ENCODE measurements at regions not wholly inside any gene's neighbourhood (a gene's known extent, or its start where the extent isn't known, plus 50 kb on each side); places are given as distances from the start of the nearest gene placed in this dataset.
"Not testable (repeated sequence)": the region's sequence is repeated elsewhere in the genome, so short reads cannot be mapped to it uniquely, and the experiment has no call there.

GRCh38 chr9:761176-761792, 80.2 kb upstream of the DMRT1 start:
- no peak for TF ChIP-seq SPI1 (IDR thresholded peaks at IDR 0.05; ENCODE audit: low read depth, low read length)
- no peak for TF ChIP-seq POLR2AphosphoS5 (IDR thresholded peaks at IDR 0.05; ENCODE audit: low read depth, low read length)
- TF ChIP-seq TAF1 (IDR thresholded peaks at IDR 0.05; ENCODE audit: low read depth, low read length) = no peak
- no peak for TF ChIP-seq POLR2A (IDR thresholded peaks at IDR 0.05; ENCODE audit: low read depth, low read length)
- no peak for TF ChIP-seq PAX5 (IDR thresholded peaks at IDR 0.05; ENCODE audit: insufficient read depth, low read length, severe bottlenecking)
- TF ChIP-seq POU2F2 (IDR thresholded peaks at IDR 0.05; ENCODE audit: low read depth, low read length) = no peak
- FAIRE-seq (no peak), DNase-seq (ENCODE audit: insufficient read length, low spot score) (no peak)

GRCh38 chr9:761793-762560, 79.5 kb upstream of the DMRT1 start:
- FAIRE-seq (no peak), DNase-seq (ENCODE audit: insufficient read length, low spot score) (no peak)
- TF ChIP-seq POLR2A (IDR thresholded peaks at IDR 0.05; ENCODE audit: low read depth, low read length) (no peak), TAF1 (IDR thresholded peaks at IDR 0.05; ENCODE audit: low read depth, low read length) (no peak), SPI1 (IDR thresholded peaks at IDR 0.05; ENCODE audit: low read depth, low read length) (no peak), PAX5 (IDR thresholded peaks at IDR 0.05; ENCODE audit: insufficient read depth, low read length, severe bottlenecking) (no peak), POU2F2 (IDR thresholded peaks at IDR 0.05; ENCODE audit: low read depth, low read length) (no peak), POLR2AphosphoS5 (IDR thresholded peaks at IDR 0.05; ENCODE audit: low read depth, low read length) (no peak)

GRCh38 chr9:763692-764091, 77.8 kb upstream of the DMRT1 start:
- FAIRE-seq = no peak

GRCh38 chr9:764105-764524, 77.4 kb upstream of the DMRT1 start:
- peak; percentile 85 for FAIRE-seq
- peak; percentile 39 for DNase-seq (ENCODE audit: insufficient read length, low spot score)
- TF ChIP-seq PAX5 (IDR thresholded peaks at IDR 0.05; ENCODE audit: insufficient read depth, low read length, severe bottlenecking) (no peak), POU2F2 (IDR thresholded peaks at IDR 0.05; ENCODE audit: low read depth, low read length) (peak; percentile 22; the same call in 1 of the 2 replicates)

More at GRCh38 chr9:763692-764091, 77.8 kb upstream of the DMRT1 start:
- TF ChIP-seq POLR2AphosphoS5 (IDR thresholded peaks at IDR 0.05; ENCODE audit: low read depth, low read length) (no peak), POLR2A (IDR thresholded peaks at IDR 0.05; ENCODE audit: low read depth, low read length) (no peak), POU2F2 (IDR thresholded peaks at IDR 0.05; ENCODE audit: low read depth, low read length) (no peak)
- DNase-seq (ENCODE audit: insufficient read length, low spot score) = no peak

GRCh38 chr9:764986-765385, 76.5 kb upstream of the DMRT1 start:
- FAIRE-seq = no peak
- TF ChIP-seq PAX5 (IDR thresholded peaks at IDR 0.05; ENCODE audit: insufficient read depth, low read length, severe bottlenecking) = no peak
- TF ChIP-seq POLR2AphosphoS5 (IDR thresholded peaks at IDR 0.05; ENCODE audit: low read depth, low read length) = no peak
- no peak for TF ChIP-seq TAF1 (IDR thresholded peaks at IDR 0.05; ENCODE audit: low read depth, low read length)
- no peak for TF ChIP-seq SPI1 (IDR thresholded peaks at IDR 0.05; ENCODE audit: low read depth, low read length)
- no peak for DNase-seq (ENCODE audit: insufficient read length, low spot score)

- not testable (repeated sequence) for DNase-seq (ENCODE audit: insufficient read length, low spot score); FAIRE-seq
Measured at GRCh38 chr9:767061-767561, 74.4 kb upstream of the DMRT1 start.

- no peak for FAIRE-seq
Measured at GRCh38 chr9:776086-776485, 65.4 kb upstream of the DMRT1 start.

GRCh38 chr9:777978-778377, 63.5 kb upstream of the DMRT1 start:
- no peak for FAIRE-seq
- TF ChIP-seq SPI1 (IDR thresholded peaks at IDR 0.05; ENCODE audit: low read depth, low read length) = no peak
- TF ChIP-seq PAX5 (IDR thresholded peaks at IDR 0.05; ENCODE audit: insufficient read depth, low read length, severe bottlenecking) = no peak
- TF ChIP-seq POLR2AphosphoS5 (IDR thresholded peaks at IDR 0.05; ENCODE audit: low read depth, low read length) = no peak
- no peak for TF ChIP-seq POLR2A (IDR thresholded peaks at IDR 0.05; ENCODE audit: low read depth, low read length)
- no peak for TF ChIP-seq POU2F2 (IDR thresholded peaks at IDR 0.05; ENCODE audit: low read depth, low read length)
- TF ChIP-seq TAF1 (IDR thresholded peaks at IDR 0.05; ENCODE audit: low read depth, low read length) = no peak
- no peak for DNase-seq (ENCODE audit: insufficient read length, low spot score)

More at GRCh38 chr9:776086-776485, 65.4 kb upstream of the DMRT1 start:
- no peak for TF ChIP-seq TAF1 (IDR thresholded peaks at IDR 0.05; ENCODE audit: low read depth, low read length)
- no peak for DNase-seq (ENCODE audit: insufficient read length, low spot score)

- DNase-seq (ENCODE audit: insufficient read length, low spot score) = no peak
- TF ChIP-seq POLR2AphosphoS5 (IDR thresholded peaks at IDR 0.05; ENCODE audit: low read depth, low read length) (no peak), PAX5 (IDR thresholded peaks at IDR 0.05; ENCODE audit: insufficient read depth, low read length, severe bottlenecking) (no peak), SPI1 (IDR thresholded peaks at IDR 0.05; ENCODE audit: low read depth, low read length) (no peak), TAF1 (IDR thresholded peaks at IDR 0.05; ENCODE audit: low read depth, low read length) (no peak), POLR2A (IDR thresholded peaks at IDR 0.05; ENCODE audit: low read depth, low read length) (no peak), POU2F2 (IDR thresholded peaks at IDR 0.05; ENCODE audit: low read depth, low read length) (no peak)
- FAIRE-seq = no peak
Measured at GRCh38 chr9:784202-784601, 57.3 kb upstream of the DMRT1 start.

GRCh38 chr9:784916-785315, 56.6 kb upstream of the DMRT1 start:
- no peak for TF ChIP-seq TAF1 (IDR thresholded peaks at IDR 0.05; ENCODE audit: low read depth, low read length)
- TF ChIP-seq SPI1 (IDR thresholded peaks at IDR 0.05; ENCODE audit: low read depth, low read length) = no peak
- no peak for TF ChIP-seq POU2F2 (IDR thresholded peaks at IDR 0.05; ENCODE audit: low read depth, low read length)
- no peak for TF ChIP-seq POLR2A (IDR thresholded peaks at IDR 0.05; ENCODE audit: low read depth, low read length)
- TF ChIP-seq PAX5 (IDR thresholded peaks at IDR 0.05; ENCODE audit: insufficient read depth, low read length, severe bottlenecking) = no peak
- no peak for TF ChIP-seq POLR2AphosphoS5 (IDR thresholded peaks at IDR 0.05; ENCODE audit: low read depth, low read length)
- FAIRE-seq (no peak), DNase-seq (ENCODE audit: insufficient read length, low spot score) (no peak)

All from GM12891 (cell line).